Chondrocyte (in vitro differentiated cells): ENCODE measurements at regions not wholly inside any gene's neighbourhood (a gene's known extent, or its start where the extent isn't known, plus 50 kb on each side); places are given as distances from the start of the nearest gene placed in this dataset.

ENCODE experiments used
- DNase-seq: peaks from one replicate; pipeline ENCODE4 v3.0.0; 2021; ENCODE audit warnings: mixed read lengths, low spot score
- H3K27ac Mint-ChIP-seq: one replicate; pipeline ENCODE4 v1.8.0; 2021; ENCODE audit warnings: mild to moderate bottlenecking, moderate library complexity, mixed read lengths; ENCODE audit not compliant: unreplicated experiment
- H3K27me3 Mint-ChIP-seq: 2 replicates; pipeline ENCODE4 v1.8.0; 2021; ENCODE audit warnings: low read depth, mixed read lengths
- H3K36me3 Mint-ChIP-seq: 2 replicates; pipeline ENCODE4 v1.8.0; 2021; ENCODE audit warnings: low read depth, mixed read lengths
- H3K4me1 Mint-ChIP-seq: 2 replicates; pipeline ENCODE4 v1.8.0; 2021; ENCODE audit warnings: low read depth, mild to moderate bottlenecking, mixed read lengths
- H3K4me3 Mint-ChIP-seq: one replicate; pipeline ENCODE4 v1.8.0; 2021; ENCODE audit warnings: mild to moderate bottlenecking, moderate library complexity, mixed read lengths; ENCODE audit not compliant: unreplicated experiment
- H3K9me3 Mint-ChIP-seq: 2 replicates; pipeline ENCODE4 v1.8.0; 2021; ENCODE audit warnings: low read depth, mixed read lengths
- CTCF ChIP-seq: fragments of 200-600 bp; sonication (generic); IDR thresholded peaks from 2 replicates; pipeline ENCODE4 v1.5.0; 2021; ENCODE audit warnings: antibody characterized with exemption, mild to moderate bottlenecking, moderate library complexity

GRCh38 chr7:22874904-22875303 lies 52.3 kb upstream of the TOMM7 start:
- Mint-ChIP-seq H3K4me1 (no peaks in the 10 kb centered on the region), H3K27ac (no peak overlapping the region), H3K4me3 (no peak overlapping the region), H3K27me3 (no peaks in the 10 kb centered on the region), H3K9me3 (no peaks in the 10 kb centered on the region), H3K36me3 (no peaks in the 10 kb centered on the region)
- DNase-seq = no peak
- TF ChIP-seq CTCF = no peak
